HepG2 (cell line): ENCODE measurements at regions not wholly inside any gene's neighbourhood (a gene's known extent, or its start where the extent isn't known, plus 50 kb on each side); places are given as distances from the start of the nearest gene placed in this dataset.

Experiments used
- ATAC-seq: fragments of 200-7000 bp; cut with Tn5 transposase; 3 replicates; pipeline ENCODE4 v1.9.1; 2020; ENCODE audit warnings: mild to moderate bottlenecking, moderate library complexity
- BruUV-seq: library from RNA; stranded (reverse); fragments of 400-500 nt; replicated peaks from 2 replicates; lab custom pipeline; 2021; lab: Mats Ljungman, UMichigan
- CTCF ChIA-PET: fragments of 300-600 bp; formaldehyde crosslinking; extraction: SDS; loops from one replicate; lab custom pipeline; 2021; ENCODE audit warnings: low total read pairs, inconsistent platforms, low intra/inter-chr PET ratio; lab: Yijun Ruan, JAX
- POLR2A ChIA-PET: fragments of 350-600 bp; sonication (Branson Sonifier 250); formaldehyde crosslinking; loops from one replicate; lab custom pipeline; 2020; ENCODE audit warnings: antibody characterized with exemption, inconsistent platforms; lab: Yijun Ruan, JAX
- DNase-seq: peaks from one replicate; pipeline ENCODE4 v3.0.0-alpha.2; 2015; ENCODE audit warnings: low spot score
- FAIRE-seq: peaks from 3 replicates; lab custom pipeline; 2011; peaks lifted over from hg19 to GRCh38; lab: Jason Lieb, UNC
- H2AFZ ChIP-seq: one replicate; pipeline ENCODE4 v1.6.1; 2011; ENCODE audit warnings: low read length, inconsistent platforms
- H3K27ac ChIP-seq: fragments of 300-600 bp; 3 replicates; pipeline ENCODE4 v1.8.0; 2011; ENCODE audit warnings: mixed run types, mild to moderate bottlenecking, mixed read lengths, low read length, inconsistent platforms; ENCODE audit not compliant: insufficient read depth; ENCODE audit errors: extremely low read length
- H3K27me3 ChIP-seq, 2 experiments: fragments of 200-600 bp in 1 of 2; 2 replicates in 1 of 2; 3 replicates in 1 of 2; pipeline versions ENCODE4 v1.6.0 to v1.8.0; 2011; ENCODE audit warnings: low read length in 2 of 2, mild to moderate bottlenecking in 2 of 2, moderate library complexity in 2 of 2, inconsistent platforms in 1 of 2; ENCODE audit not compliant: insufficient read depth in 2 of 2, control insufficient read depth in 1 of 2
- H3K36me3 ChIP-seq, 2 experiments: fragments of 200-600 bp in 1 of 2; replicated peaks in 1 of 2; 2 replicates in 1 of 2; 3 replicates in 1 of 2; pipeline versions ENCODE4 v1.5.1 to v1.8.0; 2011; ENCODE audit warnings: low read length in 2 of 2, inconsistent platforms in 1 of 2; ENCODE audit not compliant: insufficient read depth in 2 of 2, control insufficient read depth in 1 of 2
- H3K4me1 ChIP-seq: 2 replicates; pipeline ENCODE4 v1.5.1; 2012; ENCODE audit warnings: low read length, inconsistent platforms; ENCODE audit not compliant: insufficient read depth
- H3K4me2 ChIP-seq: 2 replicates; pipeline ENCODE4 v1.6.0; 2011; ENCODE audit warnings: low read depth, low read length, inconsistent platforms
- H3K4me3 ChIP-seq, 3 experiments: fragments of 200-600 bp in 1 of 3; sonication (generic), shearing (Covaris generic) in 1 of 3; replicated peaks in 1 of 3; 2 replicates each; pipeline ENCODE4 v1.5.1; 2011 to 2016; ENCODE audit warnings: low read length in 3 of 3, inconsistent platforms in 2 of 3, low read depth in 2 of 3, mild to moderate bottlenecking in 2 of 3, control low read depth in 1 of 3, mixed read lengths in 1 of 3; ENCODE audit not compliant: insufficient read depth in 1 of 3
- H3K79me2 ChIP-seq: one replicate; pipeline ENCODE4 v1.6.1; 2011; ENCODE audit warnings: low read length, inconsistent platforms; ENCODE audit not compliant: insufficient read depth
- H3K9ac ChIP-seq: 2 replicates; pipeline ENCODE4 v1.6.0; 2011; ENCODE audit warnings: mild to moderate bottlenecking, low read depth, low read length, inconsistent platforms; ENCODE audit not compliant: insufficient read depth
- H3K9me3 ChIP-seq: 2 replicates; pipeline ENCODE4 v1.5.1; 2012; ENCODE audit warnings: mild to moderate bottlenecking, low read length
- H4K20me1 ChIP-seq: 2 replicates; pipeline ENCODE4 v1.6.0; 2011; ENCODE audit warnings: inconsistent platforms, mild to moderate bottlenecking, low read length, moderate library complexity; ENCODE audit not compliant: insufficient read depth
- AHR ChIP-seq: IDR thresholded peaks from 2 replicates; pipeline ENCODE4 v1.6.1; 2018; ENCODE audit warnings: missing genetic modification reagents, missing compliant biosample characterization
- CHD4 ChIP-seq: fragments of 200-600 bp; sonication (generic); IDR thresholded peaks from 2 replicates; pipeline ENCODE4 v1.7.0; 2017; ENCODE audit warnings: mild to moderate bottlenecking, low read length, borderline replicate concordance
- FOXA3 ChIP-seq: IDR thresholded peaks from 2 replicates; pipeline ENCODE4 v1.6.1; 2016; ENCODE audit warnings: missing genetic modification reagents, missing compliant biosample characterization
- GABPB1 ChIP-seq: IDR thresholded peaks from 2 replicates; pipeline ENCODE4 v1.6.1; 2016; ENCODE audit warnings: mild to moderate bottlenecking, missing genetic modification reagents, moderate library complexity, missing compliant biosample characterization
- HOXA5 ChIP-seq: sonication (generic); formaldehyde crosslinking; IDR thresholded peaks from 2 replicates; pipeline ENCODE4 v1.4.0; 2020; ENCODE audit warnings: missing genetic modification reagents
- RBM39 ChIP-seq: fragments of 200-400 bp; formaldehyde crosslinking; IDR thresholded peaks from one replicate; pipeline ENCODE4 v1.6.1; 2018; ENCODE audit warnings: antibody characterized with exemption, mild to moderate bottlenecking, low read depth, low read length; ENCODE audit not compliant: poor library complexity, severe bottlenecking
- REST ChIP-seq, 2 experiments: IDR thresholded peaks; 2 replicates each; pipeline ENCODE4 v1.6.1; 2011 to 2012; ENCODE audit warnings: low read length in 2 of 2, borderline replicate concordance in 1 of 2, low read depth in 1 of 2, mild to moderate bottlenecking in 1 of 2, moderate library complexity in 1 of 2
- SRF ChIP-seq: IDR thresholded peaks from 2 replicates; pipeline ENCODE4 v1.6.1; 2011; ENCODE audit warnings: mild to moderate bottlenecking, low read depth, low read length, moderate library complexity
- XRCC5 ChIP-seq: fragments of 200-400 bp; formaldehyde crosslinking; optimal IDR thresholded peaks from 2 replicates; pipeline ENCODE3; 2017; ENCODE audit warnings: mild to moderate bottlenecking, low read length
- ZNF142 ChIP-seq: sonication (generic); formaldehyde crosslinking; IDR thresholded peaks from 2 replicates; pipeline ENCODE4 v1.4.0; 2020; ENCODE audit warnings: missing genetic modification reagents
- ZNF207 ChIP-seq: fragments of 450-650 bp; IDR thresholded peaks from 2 replicates; pipeline ENCODE4 v1.6.1; 2016; ENCODE audit warnings: antibody characterized with exemption, borderline replicate concordance
- ZNF556 ChIP-seq: sonication (generic); formaldehyde crosslinking; IDR thresholded peaks from 2 replicates; pipeline ENCODE4 v1.4.0; 2020; ENCODE audit warnings: mild to moderate bottlenecking, missing genetic modification reagents, borderline replicate concordance
- ZSCAN25 ChIP-seq: sonication (generic); formaldehyde crosslinking; IDR thresholded peaks from 2 replicates; pipeline ENCODE4 v1.8.0; 2022; ENCODE audit warnings: mild to moderate bottlenecking, missing genetic modification reagents
- WGBS: methylation state at CpG from one replicate; pipeline ENCODE4 v1.1.6; 2017; ENCODE audit warnings: low lambda C conversion rate; 5-methylcytosine and 5-hydroxymethylcytosine counted together
- in situ Hi-C: cut with HindIII; loops from 2 replicates; pipeline ENCODE4 v1.10.0; 2017; ENCODE audit warnings: low pct_unique_long_range_greater_than_20kb; ENCODE audit not compliant: extremely low pct_ligation_motif_present
- intact Hi-C: fragments of 100-400 bp; cut with micrococcal nuclease; formaldehyde crosslinking; loops from one replicate; pipeline ENCODE4 v1.10.0; 2022; ENCODE audit not compliant: unreplicated experiment

- TF ChIP-seq SRF, result no peak
- no peak for TF ChIP-seq FOXA3 (CRISPR knock-in tag)
- no peak for TF ChIP-seq CHD4
- TF ChIP-seq ZNF207, result no peak
- TF ChIP-seq REST (IDR thresholded peaks at IDR 0.05; ENCODE audit: borderline replicate concordance in 1 of 2, low read depth in 1 of 2, low read length in 2 of 2), result no peak
Observed at GRCh38 chr5:15338546-15338945, 161.4 kb upstream of the FBXL7 start (continued).

GRCh38 chr5:15334551-15335266, 165.3 kb upstream of the FBXL7 start:
- in situ Hi-C loops (no loop called here), intact Hi-C loops (no loop called here)
- CTCF ChIA-PET, result no interaction called here
- no peak overlapping the region for H3K4me3 ChIP-seq
- no peak for DNase-seq
- no TSS peak for BruUV-seq
- no peaks in the 10 kb centered on the region for H3K9me3 ChIP-seq
- no peaks in the 10 kb centered on the region for H4K20me1 ChIP-seq
- H3K27me3 ChIP-seq, result no peaks in the 10 kb centered on the region
- WGBS, result 6% methylated on average over 4 of the region's 4 CpGs
- no peak overlapping the region for H3K9ac ChIP-seq
- POLR2A ChIA-PET, result no interaction called here
- FAIRE-seq, result no peak
- TF ChIP-seq RBM39 (no peak), XRCC5 (no peak), ZSCAN25 (CRISPR knock-in tag) (no peak), AHR (CRISPR knock-in tag) (no peak), ZNF142 (CRISPR knock-in tag) (no peak), GABPB1 (CRISPR knock-in tag) (no peak), HOXA5 (CRISPR knock-in tag) (no peak), ZNF556 (no peak)
- TF ChIP-seq, all 625 proteins: peak for 0
- H3K36me3 ChIP-seq, result no peaks in the 10 kb centered on the region
- no peaks in the 10 kb centered on the region for H3K79me2 ChIP-seq
- no peak overlapping the region for H2AFZ ChIP-seq
- H3K4me2 ChIP-seq, result no peak overlapping the region
- H3K27ac ChIP-seq, result no peak overlapping the region
- ATAC-seq, result no peak
- H3K4me1 ChIP-seq, result no peaks in the 10 kb centered on the region
